Eye (tissue), 1 donor: ENCODE measurements at regions not wholly inside any gene's neighbourhood (a gene's known extent, or its start where the extent isn't known, plus 50 kb on each side); places are given as distances from the start of the nearest gene placed in this dataset.

Experiments used
- DNase-seq: peaks from one replicate; pipeline ENCODE4 v3.0.0-alpha.2; 2015

DNA sequence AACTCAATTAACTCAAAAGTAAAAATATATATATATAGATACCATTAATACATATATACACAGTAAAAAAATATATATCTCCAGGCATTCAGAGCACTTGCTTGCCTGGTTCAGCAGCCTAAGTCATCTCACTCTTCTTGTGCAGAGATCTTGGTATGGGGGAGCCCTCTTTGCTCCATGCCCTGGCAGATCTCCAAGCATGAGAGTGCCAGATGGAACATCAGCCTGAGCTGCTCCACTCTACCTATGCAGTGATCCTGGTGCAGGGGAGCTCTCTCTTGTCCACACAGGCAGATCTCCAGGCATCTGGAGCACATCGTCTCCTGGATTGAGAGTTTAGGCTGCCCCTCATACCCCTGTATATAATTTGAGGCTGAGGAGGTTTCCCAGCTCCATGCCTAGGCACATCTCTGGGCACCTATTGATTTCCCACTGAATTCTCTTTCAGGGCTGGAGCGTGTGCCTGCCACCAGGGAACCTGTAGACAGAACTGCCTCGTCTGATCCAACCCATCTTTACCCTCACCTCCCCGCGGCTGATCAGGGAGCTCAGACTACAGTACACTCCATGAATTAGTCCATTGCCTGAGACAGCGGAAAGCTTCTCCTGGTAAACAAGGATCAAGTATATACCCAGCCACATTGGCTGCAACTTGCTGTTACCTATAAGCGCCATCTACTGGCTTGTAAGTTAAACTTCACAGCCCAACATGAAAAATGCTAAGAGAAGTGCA lies 342.4 kb upstream of the GRIA1 start:
- DNase-seq = peak; percentile 64

DNA sequence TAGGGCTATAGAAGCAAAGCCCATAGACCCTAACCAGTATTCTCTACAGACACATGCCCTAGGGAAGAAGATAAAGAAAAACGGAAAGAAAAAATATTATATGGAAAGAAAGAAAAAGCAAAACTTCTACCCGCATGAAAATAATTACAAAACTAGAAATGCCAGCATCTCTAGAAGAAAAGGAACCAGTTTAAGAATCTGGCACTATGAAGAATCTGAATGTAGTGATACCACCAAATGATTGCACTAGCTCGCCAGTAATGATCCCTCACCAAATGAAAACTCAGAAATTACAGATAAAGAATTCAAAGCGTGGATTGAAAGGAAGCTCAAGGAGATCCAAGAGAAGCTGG lies 341.9 kb upstream of the GRIA1 start:
- no peak for DNase-seq

DNA sequence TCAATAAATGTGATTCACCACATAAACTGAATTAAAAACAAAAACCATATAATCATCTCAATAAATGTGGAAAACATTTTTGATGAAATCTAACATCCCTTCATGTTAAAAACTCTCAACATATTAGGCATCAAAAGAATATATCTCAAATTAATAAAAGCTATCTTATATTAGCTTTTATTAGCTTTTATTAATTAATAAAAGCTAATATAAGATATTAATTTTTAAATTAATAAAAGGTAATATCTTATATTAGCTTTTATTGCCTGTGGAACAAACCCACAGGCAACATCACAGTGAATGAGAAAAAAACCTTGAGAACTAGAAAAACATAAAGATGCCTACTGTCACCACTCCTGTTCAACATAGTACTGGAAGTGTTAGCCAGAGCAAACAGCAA lies 338.9 kb upstream of the GRIA1 start:
- no peak for DNase-seq

DNA sequence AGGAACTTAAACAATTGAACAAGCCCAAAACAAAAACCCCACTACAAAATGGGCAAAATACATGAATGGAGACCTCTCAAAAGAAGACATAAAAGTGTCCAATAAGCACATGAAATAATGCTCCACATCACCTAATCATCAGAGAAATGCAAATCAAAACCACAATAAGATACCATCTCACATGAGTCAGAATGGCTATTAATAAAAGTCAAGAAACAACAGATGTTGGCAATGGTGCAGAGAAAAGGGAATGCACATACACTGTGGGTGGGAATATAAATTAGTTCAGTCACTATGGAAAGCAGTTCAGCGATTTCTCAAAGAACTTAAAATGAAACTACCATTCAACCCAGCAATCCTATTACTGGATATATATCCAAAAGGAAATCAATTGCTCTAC lies 337.4 kb upstream of the GRIA1 start:
- DNase-seq = no peak

DNA sequence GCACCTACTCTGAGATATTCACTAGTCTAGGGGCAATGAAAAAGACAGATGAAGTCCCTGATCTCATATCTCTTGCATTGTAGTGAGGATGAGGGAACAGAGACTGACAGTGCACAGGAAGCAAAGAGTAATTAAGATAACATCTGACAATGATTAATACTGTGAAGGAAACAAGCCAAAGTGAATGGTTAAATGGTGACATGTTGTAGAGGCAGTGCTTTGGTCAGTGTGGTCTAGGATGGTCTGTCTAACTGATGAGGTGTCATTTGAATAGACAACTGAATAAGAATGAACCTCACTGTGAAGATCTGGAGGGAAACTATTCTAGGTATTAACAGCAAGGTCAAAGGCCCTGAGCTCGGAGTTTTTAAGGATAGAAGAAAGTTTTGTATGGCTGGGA lies 333.3 kb upstream of the GRIA1 start:
- DNase-seq = no peak

DNA sequence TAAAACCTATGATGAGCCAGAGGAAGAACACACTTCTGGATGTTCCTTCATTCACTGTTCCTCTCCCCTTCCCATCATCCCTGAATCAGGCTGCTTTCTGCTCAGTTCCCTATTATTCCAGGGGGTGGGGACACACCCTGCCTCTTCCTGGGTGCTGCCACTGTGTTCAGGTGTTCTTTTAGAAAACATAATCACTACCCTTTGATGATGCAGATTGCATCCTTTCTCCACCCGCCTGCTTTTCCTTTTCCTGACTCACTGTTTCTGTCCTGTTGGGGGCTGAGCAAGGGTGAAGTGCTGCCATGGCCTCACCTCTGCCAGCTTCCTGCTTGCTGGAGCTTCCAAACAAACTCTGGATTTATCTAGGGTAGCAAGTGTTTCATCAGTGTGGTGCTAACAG lies 331.9 kb upstream of the GRIA1 start:
- DNase-seq = no peak

DNA sequence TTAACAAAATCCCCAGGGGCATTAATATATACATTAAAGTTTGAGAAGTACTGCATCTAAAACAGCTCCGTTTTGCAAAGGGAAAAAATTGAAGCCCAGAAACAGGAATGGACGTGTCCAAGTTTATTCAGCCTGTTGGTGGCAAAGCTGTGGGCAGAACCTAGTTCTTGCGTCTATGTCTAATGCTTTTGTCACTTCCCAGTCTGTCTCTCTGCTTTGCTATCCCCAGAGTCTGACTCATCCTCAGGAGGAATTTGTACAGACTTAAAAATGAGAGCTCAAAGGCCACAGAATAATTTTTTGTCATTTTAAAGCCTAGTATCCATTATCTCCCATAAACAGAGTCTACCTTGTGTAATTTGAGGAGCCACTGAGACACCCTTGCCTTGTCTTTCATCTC lies 330.9 kb upstream of the GRIA1 start:
- DNase-seq = no peak

DNA sequence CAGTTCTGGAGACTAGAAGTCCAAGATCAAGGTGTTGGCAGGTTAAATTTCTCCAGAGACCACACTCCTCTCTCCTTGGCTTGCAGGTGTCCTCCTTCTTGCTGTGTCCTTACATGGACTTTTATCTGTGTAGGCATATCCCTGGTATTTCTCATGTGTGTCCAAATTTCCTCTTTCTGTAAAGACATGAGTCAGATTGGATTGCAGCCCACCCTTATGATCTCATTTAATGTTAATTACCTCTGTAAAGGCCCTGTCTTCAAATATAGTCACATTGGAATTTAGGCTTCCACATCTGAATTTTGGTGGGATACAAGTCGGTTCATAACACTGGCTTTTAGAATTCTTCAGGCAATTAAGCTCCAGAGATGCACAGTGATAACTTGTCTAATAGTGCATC lies 322.2 kb upstream of the GRIA1 start:
- DNase-seq = no peak

DNA sequence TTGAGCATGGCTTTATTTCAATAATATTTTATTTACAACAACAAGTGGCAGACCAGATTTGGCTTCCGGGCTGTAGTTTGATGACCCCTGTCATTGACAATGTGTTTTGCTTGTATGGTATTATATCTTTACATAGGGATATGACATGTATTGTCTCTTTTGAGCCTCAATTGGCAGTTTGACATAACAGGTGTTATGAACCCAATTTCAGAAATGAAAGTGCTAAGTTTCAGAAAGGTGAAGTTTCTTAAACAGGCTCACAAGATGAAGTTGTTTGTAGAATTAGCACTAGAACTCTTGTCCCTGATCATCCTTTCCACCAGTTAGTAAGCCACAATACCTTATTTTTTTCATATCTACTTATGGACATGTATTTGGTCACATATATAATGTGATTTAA lies 303.0 kb upstream of the GRIA1 start:
- DNase-seq = no peak

DNA sequence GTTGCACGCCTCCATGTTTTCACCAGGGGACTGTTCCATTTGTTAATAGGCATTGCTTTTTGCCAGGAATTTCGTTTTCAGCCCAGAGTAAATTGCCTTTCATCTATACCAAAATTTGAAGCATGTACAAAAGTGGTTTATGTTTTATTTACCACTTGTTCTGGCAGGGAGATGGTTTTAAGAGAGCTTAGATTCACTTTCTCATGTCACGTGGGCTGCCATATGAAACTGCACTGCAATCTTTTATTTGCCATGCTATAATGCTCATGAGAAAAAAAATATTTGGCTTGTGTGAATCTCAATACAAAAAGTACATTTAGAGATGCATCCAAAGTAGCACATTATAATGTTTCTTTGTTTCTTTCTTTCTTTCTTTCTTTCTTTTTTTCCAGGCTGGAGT lies 284.1 kb upstream of the GRIA1 start:
- DNase-seq = no peak

DNA sequence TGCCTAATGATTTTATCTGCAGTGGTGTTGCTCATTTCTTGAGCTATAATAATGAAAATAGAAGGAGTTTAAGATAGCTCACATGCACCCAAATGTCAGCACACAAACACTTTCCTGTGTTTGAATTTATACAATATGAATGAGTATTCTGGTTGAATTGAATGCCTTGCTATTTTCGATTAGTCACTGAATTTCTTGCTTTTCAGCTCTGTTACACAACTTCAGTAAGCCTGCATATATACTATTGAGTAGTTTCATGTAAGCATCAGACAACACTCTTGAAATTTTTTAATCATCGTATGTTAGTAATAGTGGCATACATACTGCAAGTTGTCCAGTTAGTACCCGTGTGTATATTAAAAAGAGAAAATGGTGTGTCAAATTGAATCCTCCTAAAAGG lies 281.5 kb upstream of the GRIA1 start:
- no peak for DNase-seq

DNA sequence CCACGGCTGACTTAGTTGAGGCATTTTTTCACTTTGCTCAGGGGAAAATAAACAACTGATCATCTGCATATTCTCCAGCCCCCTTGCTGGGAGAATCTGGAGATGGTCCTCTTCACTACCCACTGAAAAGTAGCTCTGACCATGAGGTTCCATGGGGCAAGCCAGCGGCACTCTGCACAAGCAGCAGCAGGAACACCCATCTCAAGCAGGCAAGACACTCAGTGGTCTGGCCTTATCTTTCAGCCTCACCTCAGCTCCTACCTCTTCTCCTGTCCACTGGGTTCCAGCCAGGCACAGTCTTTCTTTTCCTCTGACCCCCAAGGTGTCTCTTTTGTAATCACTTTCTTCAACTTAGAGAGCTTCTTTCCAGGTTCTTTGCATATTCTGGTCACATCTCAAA lies 280.8 kb upstream of the GRIA1 start:
- no peak for DNase-seq

DNA sequence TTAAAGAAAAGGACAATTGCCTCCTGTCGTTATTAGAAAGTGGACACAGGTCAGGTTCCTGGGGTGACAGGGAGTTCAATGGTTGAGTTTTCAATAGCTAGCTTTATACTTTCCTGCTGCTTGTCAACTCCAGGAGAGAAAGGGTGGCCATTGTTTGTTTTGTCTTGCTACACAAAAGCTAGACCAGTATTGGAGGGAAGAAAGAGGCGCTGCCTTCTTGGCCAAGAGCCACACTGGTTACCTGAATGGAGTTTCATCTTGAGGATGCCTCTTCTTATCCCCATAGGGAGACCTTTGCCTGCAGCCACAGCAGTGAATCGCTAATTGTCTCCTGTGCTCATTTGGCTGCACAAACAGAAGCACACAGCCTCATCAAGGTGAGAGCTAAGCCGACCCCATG lies 279.4 kb upstream of the GRIA1 start:
- peak; percentile 25 for DNase-seq

DNA sequence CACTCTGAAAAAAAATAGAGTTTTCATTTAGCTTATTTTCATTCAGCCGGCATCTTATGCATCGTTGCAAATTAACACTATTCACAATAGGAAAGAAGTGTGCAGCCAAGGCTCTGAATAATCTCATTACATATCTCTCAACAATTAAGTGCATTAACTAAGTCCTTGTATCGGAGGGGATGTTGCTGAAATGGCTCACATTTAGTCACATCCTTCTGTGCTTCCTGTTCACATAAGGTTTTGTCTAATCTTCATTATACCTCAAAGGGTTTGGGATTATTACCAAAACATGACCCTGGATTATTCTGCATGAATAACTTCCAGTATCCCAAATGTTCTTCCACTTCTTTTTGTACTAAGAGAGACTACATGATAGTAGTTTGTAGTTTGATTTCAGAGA lies 278.0 kb upstream of the GRIA1 start:
- DNase-seq = no peak

DNA sequence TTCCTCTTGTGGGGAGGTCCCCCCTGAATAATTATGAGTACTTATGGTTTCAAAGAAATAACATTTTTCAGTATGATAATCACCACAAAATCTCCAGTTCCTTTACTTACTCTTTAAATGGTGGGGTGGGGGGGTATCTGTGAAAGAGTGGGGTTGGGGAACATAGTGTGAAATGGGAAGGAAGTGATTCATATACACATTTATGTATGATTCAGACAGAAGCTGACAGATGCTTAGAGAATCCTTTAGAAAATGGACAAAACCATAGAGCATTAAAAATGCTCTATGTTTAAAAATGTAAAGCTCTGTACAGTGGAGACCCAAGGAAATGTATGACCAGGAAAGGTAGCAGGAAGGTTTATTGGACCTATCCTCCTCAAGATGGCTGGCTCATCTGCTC lies 267.5 kb upstream of the GRIA1 start:
- DNase-seq = no peak

DNA sequence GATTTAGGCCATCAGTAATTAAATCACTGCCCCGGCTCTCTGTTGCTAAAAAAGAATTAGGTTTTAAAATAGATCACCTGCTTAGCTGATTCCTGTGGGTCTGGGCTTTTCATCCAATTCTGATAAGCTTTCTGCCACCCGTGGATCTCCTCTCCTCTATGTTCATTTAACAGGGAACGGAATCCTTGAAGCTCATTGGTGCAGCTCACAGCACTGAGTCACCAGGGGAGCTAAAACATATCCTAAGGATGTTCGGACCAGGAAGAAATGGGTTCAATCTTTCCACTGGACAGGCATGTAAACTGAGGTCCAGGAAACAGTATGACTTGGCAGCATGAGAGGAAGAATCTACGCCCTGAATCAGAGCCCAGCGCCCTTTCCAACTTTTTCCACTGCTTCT lies 267.1 kb upstream of the GRIA1 start:
- no peak for DNase-seq

DNA sequence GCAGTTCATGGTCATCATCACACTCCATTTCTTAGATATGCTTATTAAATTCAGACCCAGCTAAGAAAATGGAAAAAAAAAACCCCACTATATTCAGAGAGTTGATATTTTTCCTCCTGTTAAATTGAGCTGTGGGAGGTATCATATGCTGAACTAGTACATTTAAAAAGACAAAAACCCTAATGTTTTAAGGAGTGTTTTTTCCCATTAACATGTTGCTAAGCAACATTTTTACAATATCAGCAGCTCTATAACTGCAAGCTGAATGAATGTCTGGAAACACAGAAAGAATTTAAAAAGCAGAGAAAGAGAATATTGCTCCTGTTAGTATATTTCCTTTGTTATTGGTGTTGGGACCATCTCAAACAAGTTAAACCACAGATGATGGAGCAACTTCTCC lies 265.8 kb upstream of the GRIA1 start:
- DNase-seq = no peak

DNA sequence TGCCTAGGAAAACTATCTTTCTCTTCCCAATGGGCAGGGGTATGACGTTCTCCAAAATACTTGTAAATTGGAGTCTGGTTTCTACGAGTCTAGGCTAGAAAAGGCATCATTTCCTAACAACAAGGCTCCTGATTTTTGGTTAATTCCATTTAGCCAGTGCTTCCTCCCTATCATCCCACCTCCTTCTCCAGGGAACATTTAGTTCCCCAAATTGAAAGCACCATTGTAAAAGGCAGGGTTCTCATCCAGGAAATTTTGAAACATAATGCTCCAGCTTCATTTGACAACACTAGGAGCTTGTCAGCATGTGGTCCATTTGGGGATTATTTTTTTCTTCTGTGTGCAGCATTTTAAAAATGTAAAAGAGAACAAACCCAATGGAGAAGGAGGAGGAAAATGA lies 256.5 kb upstream of the GRIA1 start:
- no peak for DNase-seq

DNA sequence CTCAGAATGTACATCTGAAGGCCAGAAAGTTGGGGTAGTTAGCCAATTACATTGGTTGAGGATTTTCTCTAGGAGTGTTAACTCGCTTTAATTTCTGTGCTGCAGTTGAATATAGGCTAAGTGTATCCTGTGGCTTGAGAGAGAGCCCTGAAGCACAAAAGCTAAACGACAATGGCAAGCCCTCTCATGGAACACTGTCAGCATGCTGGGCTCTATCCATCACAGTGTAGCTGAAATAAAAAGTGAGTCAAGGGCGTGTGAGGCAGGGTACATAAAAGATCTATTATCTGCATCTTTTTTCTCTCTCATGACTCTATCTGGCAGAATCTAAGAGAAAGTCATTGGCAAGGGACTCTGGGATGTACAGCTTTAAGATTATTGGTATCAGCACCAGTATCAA lies 254.2 kb upstream of the GRIA1 start:
- no peak for DNase-seq

DNA sequence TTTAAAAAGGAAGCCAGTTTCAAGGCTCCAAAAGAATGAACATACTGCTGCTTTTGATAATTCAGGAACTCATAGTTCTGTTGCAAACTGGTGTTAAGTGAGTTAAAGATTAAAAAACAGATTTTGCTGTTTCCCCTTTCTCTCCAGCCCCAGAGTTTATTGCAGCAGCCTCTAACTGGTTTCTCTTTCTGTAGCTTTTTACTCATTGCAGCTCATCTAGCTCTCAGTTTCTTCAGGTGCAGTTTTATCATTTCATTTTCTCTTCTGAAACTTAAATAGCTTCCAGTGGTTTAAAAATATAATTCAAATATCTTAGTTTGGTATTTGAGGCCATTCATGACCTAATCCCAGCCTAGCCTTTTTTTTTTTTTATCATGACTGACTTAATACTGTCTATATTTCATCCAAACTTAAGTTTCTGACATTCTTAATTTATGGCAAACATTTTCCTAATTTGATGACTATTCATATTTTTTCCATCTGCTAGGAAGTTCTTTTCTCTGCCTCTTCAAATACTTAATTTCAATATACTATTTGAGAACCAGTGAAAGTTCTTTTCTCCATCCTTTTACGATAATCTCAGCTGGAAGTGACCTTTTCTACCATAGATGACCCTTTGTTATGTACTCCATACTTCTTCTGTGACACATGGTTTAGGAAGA lies 252.7 kb upstream of the GRIA1 start:
- DNase-seq = no peak

DNA sequence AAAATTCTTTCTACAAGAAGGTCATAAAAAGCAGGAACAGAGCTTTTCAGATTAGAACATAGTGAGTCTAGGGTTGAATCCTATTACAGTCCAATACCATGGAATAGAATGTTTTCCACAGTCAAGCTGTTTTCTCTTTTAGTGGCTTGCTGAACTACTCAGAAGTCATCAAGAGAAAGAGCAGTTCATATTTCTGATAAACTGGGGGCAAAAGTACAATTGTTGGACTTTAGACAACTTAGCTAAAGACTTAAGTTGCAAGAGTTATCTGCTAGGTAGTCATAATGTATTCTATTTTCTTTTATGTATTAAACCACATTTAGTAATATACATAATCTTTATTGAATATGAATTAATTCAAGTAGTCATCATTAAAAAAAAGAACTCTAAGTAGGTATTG lies 233.1 kb upstream of the GRIA1 start:
- no peak for DNase-seq

DNA sequence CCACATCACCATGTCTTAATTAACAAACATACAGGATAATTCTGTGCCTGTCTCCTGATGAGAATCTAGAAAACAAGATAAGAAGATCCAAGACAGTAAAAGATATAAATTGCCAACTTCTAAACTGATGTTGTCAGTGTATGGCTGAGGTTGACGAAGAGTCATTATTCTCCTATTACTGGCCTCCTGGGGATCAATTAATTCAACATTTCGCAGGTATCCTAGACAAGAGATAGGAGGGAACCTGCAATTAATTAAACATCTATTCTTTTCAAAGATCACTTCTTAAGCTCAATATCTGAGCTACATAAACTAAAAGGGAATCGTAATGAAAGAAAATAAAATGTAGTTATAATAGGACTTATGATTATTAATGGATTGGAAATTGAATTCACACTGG lies 232.0 kb upstream of the GRIA1 start:
- DNase-seq = no peak

DNA sequence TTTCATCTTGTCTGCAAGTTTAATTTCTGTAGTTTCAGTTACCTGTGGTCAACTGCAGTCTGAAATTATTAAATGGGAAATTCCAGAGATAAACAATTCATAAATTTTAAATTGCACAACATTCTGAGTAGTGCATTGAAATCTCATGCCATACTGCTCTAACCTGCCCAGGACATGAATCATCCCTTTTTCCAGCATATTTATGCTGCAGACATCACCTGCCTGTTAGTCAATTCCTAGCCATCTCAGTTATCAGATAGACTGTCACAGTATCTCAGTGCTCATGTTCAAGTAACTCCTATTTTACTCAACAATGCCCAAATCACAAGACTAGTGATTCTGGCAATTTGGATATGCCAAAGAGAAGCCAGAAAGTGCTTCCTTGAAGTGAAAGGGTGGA lies 223.0 kb upstream of the GRIA1 start:
- no peak for DNase-seq

DNA sequence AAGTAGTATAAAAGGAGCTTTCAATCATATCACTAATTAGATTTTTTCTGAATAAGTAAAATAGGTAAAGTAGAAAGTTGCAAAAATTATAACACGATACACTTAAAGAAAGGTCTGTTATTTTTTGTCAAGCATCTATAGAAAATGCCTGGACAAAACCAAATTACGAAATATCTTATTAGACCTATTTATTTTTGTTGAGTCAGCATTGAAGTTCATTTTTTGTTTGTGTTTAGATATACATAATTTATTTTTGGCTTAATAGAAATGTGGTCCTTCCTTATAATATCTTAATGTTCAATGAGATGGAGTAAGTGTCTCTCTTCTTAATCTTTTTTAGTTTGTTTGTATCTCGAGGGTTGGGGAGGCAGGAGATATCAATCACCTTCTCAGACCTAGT lies 214.8 kb upstream of the GRIA1 start:
- no peak for DNase-seq

DNA sequence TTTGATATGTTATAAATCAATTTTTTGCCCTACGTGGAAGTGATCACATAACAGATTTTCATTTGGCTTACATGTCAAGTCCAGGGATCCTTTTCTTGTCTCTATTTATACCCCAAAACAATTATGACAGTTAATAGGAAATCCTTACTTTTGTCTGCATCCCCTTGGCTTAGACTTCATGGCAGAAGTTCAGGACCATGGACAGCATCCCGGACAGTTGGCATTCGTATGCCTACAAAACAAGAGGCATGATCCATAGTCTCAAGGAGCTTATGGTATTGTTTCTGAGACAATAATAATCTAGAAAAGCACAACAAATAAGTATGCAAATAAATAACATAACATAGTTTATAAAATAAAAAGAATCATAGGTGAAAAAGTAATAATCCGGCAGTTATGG lies 214.3 kb upstream of the GRIA1 start:
- peak; percentile 88 for DNase-seq
